HEK293 (cell line): ENCODE measurements at regions not wholly inside any gene's neighbourhood (a gene's known extent, or its start where the extent isn't known, plus 50 kb on each side); places are given as distances from the start of the nearest gene placed in this dataset.

Source experiments
- CTCF ChIA-PET: fragments of 350-600 bp; formaldehyde crosslinking; extraction: SDS; loops from one replicate; lab custom pipeline; 2021; ENCODE audit warnings: antibody characterized with exemption; lab: Yijun Ruan, JAX
- POLR2A ChIA-PET: fragments of 300-600 bp; formaldehyde crosslinking; extraction: SDS; loops from one replicate; lab custom pipeline; 2020; ENCODE audit warnings: antibody characterized with exemption, inconsistent platforms; lab: Yijun Ruan, JAX
- H3K27ac ChIP-seq: fragments of 200-500 bp; sonication (Bioruptor generic); 2 replicates; pipeline ENCODE4 v1.5.1; 2014; ENCODE audit warnings: low read depth, low read length, control low read depth, inconsistent platforms; ENCODE audit errors: extremely low read depth
- H3K36me3 ChIP-seq, 2 experiments: fragments of 200-500 bp in 1 of 2; sonication (Bioruptor generic) in 1 of 2; 1 replicate in 1 of 2; 2 replicates in 1 of 2; pipeline ENCODE4 v1.5.1; 2014 to 2017; ENCODE audit warnings: inconsistent platforms in 2 of 2, low read length in 2 of 2; ENCODE audit not compliant: control insufficient read depth in 2 of 2, insufficient read depth in 1 of 2
- H3K4me1 ChIP-seq: fragments of 200-500 bp; sonication (Bioruptor generic); 2 replicates; pipeline ENCODE4 v1.5.1; 2014; ENCODE audit warnings: mild to moderate bottlenecking, low read length, inconsistent platforms; ENCODE audit not compliant: control insufficient read depth, insufficient read depth
- H3K4me3 ChIP-seq: 2 replicates; pipeline ENCODE4 v1.5.1; 2011; ENCODE audit warnings: low read depth, mild to moderate bottlenecking, control low read depth, low read length, moderate library complexity
- H3K9me3 ChIP-seq: fragments of 200-500 bp; sonication (Bioruptor generic); 2 replicates; pipeline ENCODE4 v1.5.1; 2014; ENCODE audit warnings: low read depth, low read length, inconsistent platforms; ENCODE audit not compliant: control insufficient read depth, insufficient read depth
- MZF1 ChIP-seq: fragments of 450-650 bp; formaldehyde crosslinking; IDR thresholded peaks from 2 replicates; pipeline ENCODE4 v1.5.1; 2017; ENCODE audit warnings: missing biosample characterization, missing genetic modification characterization, borderline replicate concordance
- OSR2 ChIP-seq: fragments of 450-650 bp; formaldehyde crosslinking; IDR thresholded peaks from 2 replicates; pipeline ENCODE4 v1.5.1; 2016; ENCODE audit warnings: missing biosample characterization, missing genetic modification characterization
- ZBTB17 ChIP-seq: fragments of 450-650 bp; formaldehyde crosslinking; IDR thresholded peaks from 2 replicates; pipeline ENCODE4 v1.5.1; 2016; ENCODE audit warnings: missing biosample characterization, missing genetic modification characterization
- ZBTB21 ChIP-seq: fragments of 450-650 bp; formaldehyde crosslinking; IDR thresholded peaks from 2 replicates; pipeline ENCODE4 v1.5.1; 2017; ENCODE audit warnings: missing biosample characterization, missing genetic modification characterization
- ZBTB48 ChIP-seq: fragments of 450-650 bp; formaldehyde crosslinking; IDR thresholded peaks from 2 replicates; pipeline ENCODE4 v1.5.1; 2016; ENCODE audit warnings: missing biosample characterization, missing genetic modification characterization
- ZNF133 ChIP-seq: fragments of 450-650 bp; formaldehyde crosslinking; IDR thresholded peaks from 2 replicates; pipeline ENCODE4 v1.5.1; 2016; ENCODE audit warnings: missing biosample characterization, missing genetic modification characterization
- ZNF146 ChIP-seq: fragments of 450-650 bp; formaldehyde crosslinking; IDR thresholded peaks from 2 replicates; pipeline ENCODE4 v1.5.1; 2016; ENCODE audit warnings: missing biosample characterization, missing genetic modification characterization
- ZNF341 ChIP-seq: fragments of 450-650 bp; formaldehyde crosslinking; IDR thresholded peaks from 2 replicates; pipeline ENCODE4; 2016; ENCODE audit warnings: low read depth, missing biosample characterization, missing genetic modification characterization
- ZNF426 ChIP-seq: fragments of 450-650 bp; formaldehyde crosslinking; IDR thresholded peaks from 2 replicates; pipeline ENCODE4 v1.5.1; 2017; ENCODE audit warnings: missing biosample characterization, missing genetic modification characterization, mild to moderate bottlenecking, inconsistent platforms, moderate library complexity
- ZNF555 ChIP-seq: fragments of 450-650 bp; formaldehyde crosslinking; conservative IDR thresholded peaks from 2 replicates; pipeline ENCODE4 v1.5.1; 2017; ENCODE audit warnings: missing biosample characterization, mild to moderate bottlenecking, missing genetic modification characterization, inconsistent platforms
- ZNF558 ChIP-seq: fragments of 450-650 bp; formaldehyde crosslinking; IDR thresholded peaks from 2 replicates; pipeline ENCODE4 v1.5.1; 2016; ENCODE audit warnings: missing biosample characterization, missing genetic modification characterization
- ZNF585B ChIP-seq: fragments of 450-650 bp; formaldehyde crosslinking; IDR thresholded peaks from 2 replicates; pipeline ENCODE4 v1.5.1; 2016; ENCODE audit warnings: missing biosample characterization, missing genetic modification characterization
- ZNF776 ChIP-seq: fragments of 450-650 bp; formaldehyde crosslinking; IDR thresholded peaks from 2 replicates; pipeline ENCODE4 v1.5.0; 2017; ENCODE audit warnings: missing biosample characterization, missing genetic modification characterization, borderline replicate concordance
- ZXDB ChIP-seq: fragments of 450-650 bp; formaldehyde crosslinking; IDR thresholded peaks from 2 replicates; pipeline ENCODE4 v1.5.1; 2016; ENCODE audit warnings: missing biosample characterization, missing genetic modification characterization
- TF ChIP-seq, protein P1 (sequence below): fragments of 450-650 bp; formaldehyde crosslinking; IDR thresholded peaks from 2 replicates; pipeline ENCODE4 v1.5.1; 2016; ENCODE audit warnings: missing biosample characterization, missing genetic modification characterization
- TF ChIP-seq, protein P2 (sequence below): fragments of 450-650 bp; formaldehyde crosslinking; conservative IDR thresholded peaks from 2 replicates; pipeline ENCODE4 v1.5.1; 2016; ENCODE audit warnings: low read depth, missing biosample characterization, missing genetic modification characterization
- TF ChIP-seq, protein P3 (sequence below): fragments of 450-650 bp; IDR thresholded peaks from 2 replicates; pipeline ENCODE4 v1.5.1; 2018; ENCODE audit warnings: missing biosample characterization, mild to moderate bottlenecking, missing genetic modification characterization
- TF ChIP-seq, protein P4 (sequence below): fragments of 450-650 bp; formaldehyde crosslinking; IDR thresholded peaks from 2 replicates; pipeline ENCODE4; 2016; ENCODE audit warnings: missing biosample characterization, missing genetic modification characterization
- TF ChIP-seq, protein P5 (sequence below): fragments of 450-650 bp; formaldehyde crosslinking; IDR thresholded peaks from 2 replicates; pipeline ENCODE4 v1.5.1; 2016; ENCODE audit warnings: missing biosample characterization, missing genetic modification characterization
- TF ChIP-seq, protein P6 (sequence below): fragments of 450-650 bp; formaldehyde crosslinking; IDR thresholded peaks from 2 replicates; pipeline ENCODE4 v1.5.1; 2016; ENCODE audit warnings: missing biosample characterization, missing genetic modification characterization

DNA sequence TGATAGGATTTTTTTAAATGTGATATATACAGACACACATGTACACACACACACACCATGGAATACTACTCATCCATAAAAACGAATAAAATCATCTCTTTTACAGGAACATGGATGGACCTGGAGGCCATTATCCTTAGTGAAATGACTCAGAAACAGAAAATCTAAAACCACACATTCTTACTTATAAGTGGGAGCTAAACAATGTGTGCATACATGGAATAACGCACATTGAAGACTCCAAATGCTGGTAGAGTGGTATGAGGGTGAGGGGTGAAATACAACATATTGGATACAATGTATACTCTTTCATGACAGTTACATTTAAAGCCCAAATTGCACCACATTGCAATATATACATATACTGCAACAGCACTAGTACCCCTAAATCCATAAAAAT is 120.2 kb upstream of the ADGRL3 start:
- ChIA-PET POLR2A (no interaction called here), CTCF (no interaction called here)
- Histone ChIP-seq H3K9me3 (no peaks in the 10 kb centered on the region), H3K27ac (no peak overlapping the region), H3K4me3 (no peak overlapping the region), H3K4me1 (no peaks in the 10 kb centered on the region), H3K36me3 (no peaks in the 10 kb centered on the region)
- no peak for TF ChIP-seq ZNF133 (tag by site-specific recombination)
- TF ChIP-seq ZNF585B, result no peak
- no peak for TF ChIP-seq ZNF558
- TF ChIP-seq, protein P1, sequence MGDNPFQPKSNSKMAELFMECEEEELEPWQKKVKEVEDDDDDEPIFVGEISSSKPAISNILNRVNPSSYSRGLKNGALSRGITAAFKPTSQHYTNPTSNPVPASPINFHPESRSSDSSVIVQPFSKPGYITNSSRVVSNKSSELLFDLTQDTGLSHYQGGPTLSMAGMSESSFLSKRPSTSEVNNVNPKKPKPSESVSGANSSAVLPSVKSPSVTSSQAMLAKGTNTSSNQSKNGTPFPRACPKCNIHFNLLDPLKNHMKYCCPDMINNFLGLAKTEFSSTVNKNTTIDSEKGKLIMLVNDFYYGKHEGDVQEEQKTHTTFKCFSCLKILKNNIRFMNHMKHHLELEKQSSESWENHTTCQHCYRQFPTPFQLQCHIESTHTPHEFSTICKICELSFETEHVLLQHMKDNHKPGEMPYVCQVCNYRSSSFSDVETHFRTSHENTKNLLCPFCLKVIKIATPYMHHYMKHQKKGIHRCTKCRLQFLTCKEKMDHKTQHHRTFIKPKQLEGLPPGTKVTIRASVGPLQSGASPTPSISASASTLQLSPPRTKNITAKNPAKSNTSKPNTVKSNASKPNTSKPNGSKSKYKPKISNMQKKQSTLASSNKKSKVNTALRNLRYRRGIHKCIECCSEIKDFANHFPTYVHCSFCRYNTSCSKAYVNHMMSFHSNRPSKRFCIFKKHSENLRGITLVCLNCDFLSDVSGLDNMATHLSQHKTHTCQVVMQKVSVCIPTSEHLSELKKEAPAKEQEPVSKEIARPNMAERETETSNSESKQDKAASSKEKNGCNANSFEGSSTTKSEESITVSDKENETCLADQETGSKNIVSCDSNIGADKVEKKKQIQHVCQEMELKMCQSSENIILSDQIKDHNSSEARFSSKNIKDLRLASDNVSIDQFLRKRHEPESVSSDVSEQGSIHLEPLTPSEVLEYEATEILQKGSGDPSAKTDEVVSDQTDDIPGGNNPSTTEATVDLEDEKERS, result no peak
- no peak for TF ChIP-seq ZXDB (tag by site-specific recombination)
- TF ChIP-seq ZNF146 (tag by site-specific recombination), result no peak
- no peak for TF ChIP-seq ZNF555 (tag by site-specific recombination)
- TF ChIP-seq MZF1, result no peak
- TF ChIP-seq ZNF776 (tag by site-specific recombination), result no peak
- TF ChIP-seq ZNF426 (tag by site-specific recombination), result no peak
- TF ChIP-seq, protein P2, sequence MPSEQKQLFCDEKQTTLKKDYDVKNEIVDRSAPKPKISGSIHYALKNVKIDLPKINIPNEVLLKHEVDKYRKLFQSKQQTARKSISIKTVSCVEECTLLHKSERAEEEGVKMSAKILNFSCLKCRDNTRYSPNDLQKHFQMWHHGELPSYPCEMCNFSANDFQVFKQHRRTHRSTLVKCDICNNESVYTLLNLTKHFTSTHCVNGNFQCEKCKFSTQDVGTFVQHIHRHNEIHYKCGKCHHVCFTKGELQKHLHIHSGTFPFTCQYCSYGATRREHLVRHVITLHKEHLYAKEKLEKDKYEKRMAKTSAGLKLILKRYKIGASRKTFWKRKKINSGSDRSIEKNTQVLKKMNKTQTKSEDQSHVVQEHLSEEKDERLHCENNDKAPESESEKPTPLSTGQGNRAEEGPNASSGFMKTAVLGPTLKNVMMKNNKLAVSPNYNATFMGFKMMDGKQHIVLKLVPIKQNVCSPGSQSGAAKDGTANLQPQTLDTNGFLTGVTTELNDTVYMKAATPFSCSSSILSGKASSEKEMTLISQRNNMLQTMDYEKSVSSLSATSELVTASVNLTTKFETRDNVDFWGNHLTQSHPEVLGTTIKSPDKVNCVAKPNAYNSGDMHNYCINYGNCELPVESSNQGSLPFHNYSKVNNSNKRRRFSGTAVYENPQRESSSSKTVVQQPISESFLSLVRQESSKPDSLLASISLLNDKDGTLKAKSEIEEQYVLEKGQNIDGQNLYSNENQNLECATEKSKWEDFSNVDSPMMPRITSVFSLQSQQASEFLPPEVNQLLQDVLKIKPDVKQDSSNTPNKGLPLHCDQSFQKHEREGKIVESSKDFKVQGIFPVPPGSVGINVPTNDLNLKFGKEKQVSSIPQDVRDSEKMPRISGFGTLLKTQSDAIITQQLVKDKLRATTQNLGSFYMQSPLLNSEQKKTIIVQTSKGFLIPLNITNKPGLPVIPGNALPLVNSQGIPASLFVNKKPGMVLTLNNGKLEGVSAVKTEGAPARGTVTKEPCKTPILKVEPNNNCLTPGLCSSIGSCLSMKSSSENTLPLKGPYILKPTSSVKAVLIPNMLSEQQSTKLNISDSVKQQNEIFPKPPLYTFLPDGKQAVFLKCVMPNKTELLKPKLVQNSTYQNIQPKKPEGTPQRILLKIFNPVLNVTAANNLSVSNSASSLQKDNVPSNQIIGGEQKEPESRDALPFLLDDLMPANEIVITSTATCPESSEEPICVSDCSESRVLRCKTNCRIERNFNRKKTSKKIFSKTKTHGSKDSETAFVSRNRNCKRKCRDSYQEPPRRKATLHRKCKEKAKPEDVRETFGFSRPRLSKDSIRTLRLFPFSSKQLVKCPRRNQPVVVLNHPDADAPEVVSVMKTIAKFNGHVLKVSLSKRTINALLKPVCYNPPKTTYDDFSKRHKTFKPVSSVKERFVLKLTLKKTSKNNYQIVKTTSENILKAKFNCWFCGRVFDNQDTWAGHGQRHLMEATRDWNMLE (tag by site-specific recombination), result no peak
- TF ChIP-seq ZBTB21 (tag by site-specific recombination), result no peak
- TF ChIP-seq, protein P3, sequence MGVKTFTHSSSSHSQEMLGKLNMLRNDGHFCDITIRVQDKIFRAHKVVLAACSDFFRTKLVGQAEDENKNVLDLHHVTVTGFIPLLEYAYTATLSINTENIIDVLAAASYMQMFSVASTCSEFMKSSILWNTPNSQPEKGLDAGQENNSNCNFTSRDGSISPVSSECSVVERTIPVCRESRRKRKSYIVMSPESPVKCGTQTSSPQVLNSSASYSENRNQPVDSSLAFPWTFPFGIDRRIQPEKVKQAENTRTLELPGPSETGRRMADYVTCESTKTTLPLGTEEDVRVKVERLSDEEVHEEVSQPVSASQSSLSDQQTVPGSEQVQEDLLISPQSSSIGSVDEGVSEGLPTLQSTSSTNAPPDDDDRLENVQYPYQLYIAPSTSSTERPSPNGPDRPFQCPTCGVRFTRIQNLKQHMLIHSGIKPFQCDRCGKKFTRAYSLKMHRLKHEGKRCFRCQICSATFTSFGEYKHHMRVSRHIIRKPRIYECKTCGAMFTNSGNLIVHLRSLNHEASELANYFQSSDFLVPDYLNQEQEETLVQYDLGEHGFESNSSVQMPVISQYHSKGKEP (tag by site-specific recombination), result no peak
- TF ChIP-seq OSR2 (tag by site-specific recombination), result no peak
- no peak for TF ChIP-seq ZBTB17 (tag by site-specific recombination)
- TF ChIP-seq ZNF341 (tag by site-specific recombination), result no peak
- no peak for TF ChIP-seq ZBTB48 (tag by site-specific recombination)
- TF ChIP-seq, protein P4, sequence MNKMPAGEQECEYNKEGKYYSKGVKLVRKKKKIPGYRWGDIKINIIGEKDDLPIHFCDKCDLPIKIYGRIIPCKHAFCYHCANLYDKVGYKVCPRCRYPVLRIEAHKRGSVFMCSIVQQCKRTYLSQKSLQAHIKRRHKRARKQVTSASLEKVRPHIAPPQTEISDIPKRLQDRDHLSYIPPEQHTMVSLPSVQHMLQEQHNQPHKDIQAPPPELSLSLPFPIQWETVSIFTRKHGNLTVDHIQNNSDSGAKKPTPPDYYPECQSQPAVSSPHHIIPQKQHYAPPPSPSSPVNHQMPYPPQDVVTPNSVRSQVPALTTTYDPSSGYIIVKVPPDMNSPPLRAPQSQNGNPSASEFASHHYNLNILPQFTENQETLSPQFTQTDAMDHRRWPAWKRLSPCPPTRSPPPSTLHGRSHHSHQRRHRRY (tag by site-specific recombination), result no peak
- TF ChIP-seq, protein P5, sequence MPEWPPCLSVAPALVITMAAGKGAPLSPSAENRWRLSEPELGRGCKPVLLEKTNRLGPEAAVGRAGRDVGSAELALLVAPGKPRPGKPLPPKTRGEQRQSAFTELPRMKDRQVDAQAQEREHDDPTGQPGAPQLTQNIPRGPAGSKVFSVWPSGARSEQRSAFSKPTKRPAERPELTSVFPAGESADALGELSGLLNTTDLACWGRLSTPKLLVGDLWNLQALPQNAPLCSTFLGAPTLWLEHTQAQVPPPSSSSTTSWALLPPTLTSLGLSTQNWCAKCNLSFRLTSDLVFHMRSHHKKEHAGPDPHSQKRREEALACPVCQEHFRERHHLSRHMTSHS (tag by site-specific recombination), result no peak
- TF ChIP-seq, protein P6, sequence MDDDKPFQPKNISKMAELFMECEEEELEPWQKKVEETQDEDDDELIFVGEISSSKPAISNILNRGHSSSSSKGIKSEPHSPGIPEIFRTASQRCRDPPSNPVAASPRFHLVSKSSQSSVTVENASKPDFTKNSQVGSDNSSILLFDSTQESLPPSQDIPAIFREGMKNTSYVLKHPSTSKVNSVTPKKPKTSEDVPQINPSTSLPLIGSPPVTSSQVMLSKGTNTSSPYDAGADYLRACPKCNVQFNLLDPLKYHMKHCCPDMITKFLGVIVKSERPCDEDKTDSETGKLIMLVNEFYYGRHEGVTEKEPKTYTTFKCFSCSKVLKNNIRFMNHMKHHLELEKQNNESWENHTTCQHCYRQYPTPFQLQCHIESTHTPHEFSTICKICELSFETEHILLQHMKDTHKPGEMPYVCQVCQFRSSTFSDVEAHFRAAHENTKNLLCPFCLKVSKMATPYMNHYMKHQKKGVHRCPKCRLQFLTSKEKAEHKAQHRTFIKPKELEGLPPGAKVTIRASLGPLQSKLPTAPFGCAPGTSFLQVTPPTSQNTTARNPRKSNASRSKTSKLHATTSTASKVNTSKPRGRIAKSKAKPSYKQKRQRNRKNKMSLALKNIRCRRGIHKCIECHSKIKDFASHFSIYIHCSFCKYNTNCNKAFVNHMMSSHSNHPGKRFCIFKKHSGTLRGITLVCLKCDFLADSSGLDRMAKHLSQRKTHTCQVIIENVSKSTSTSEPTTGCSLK (tag by site-specific recombination), result no peak
